22Rv1 (cell line): ENCODE measurements at regions not wholly inside any gene's neighbourhood (a gene's known extent, or its start where the extent isn't known, plus 50 kb on each side); places are given as distances from the start of the nearest gene placed in this dataset.

Source experiments
- H3K27ac ChIP-seq: fragments of 450-650 bp; 2 replicates; pipeline ENCODE4 v1.5.1; 2017
- CTCF ChIP-seq: fragments of 450-650 bp; IDR thresholded peaks from 2 replicates; pipeline ENCODE4 v1.5.1; 2017; ENCODE audit warnings: mild to moderate bottlenecking
- ZFX ChIP-seq: fragments of 450-650 bp; IDR thresholded peaks from 2 replicates; pipeline ENCODE4 v1.6.1; 2017; ENCODE audit warnings: antibody characterized with exemption, borderline replicate concordance

- H3K27ac ChIP-seq = no peak overlapping the region
- no peak for TF ChIP-seq CTCF
- no peak for TF ChIP-seq ZFX
Measured at GRCh38 chr10:107942826-107943225, 778.3 kb upstream of the SORCS1 start.

GRCh38 chr10:107933076-107933475 lies 768.6 kb upstream of the SORCS1 start:
- H3K27ac ChIP-seq = no peak overlapping the region
- no peak for TF ChIP-seq CTCF
- no peak for TF ChIP-seq ZFX

- H3K27ac ChIP-seq = no peak overlapping the region
- TF ChIP-seq ZFX (no peak), CTCF (no peak)
Measured at GRCh38 chr10:107931808-107932207, 767.3 kb upstream of the SORCS1 start.

GRCh38 chr10:107930037-107930436 lies 765.5 kb upstream of the SORCS1 start:
- TF ChIP-seq ZFX (no peak), CTCF (no peak)
- H3K27ac ChIP-seq = no peak overlapping the region

- TF ChIP-seq ZFX (no peak), CTCF (no peak)
- H3K27ac ChIP-seq = no peak overlapping the region
Measured at GRCh38 chr10:107924458-107924857, 760.0 kb upstream of the SORCS1 start.

- TF ChIP-seq ZFX = no peak
- no peak for TF ChIP-seq CTCF
- no peak overlapping the region for H3K27ac ChIP-seq
Measured at GRCh38 chr10:107919626-107920235, 755.2 kb upstream of the SORCS1 start.

- no peak for TF ChIP-seq CTCF
- no peak for TF ChIP-seq ZFX
- H3K27ac ChIP-seq = no peak overlapping the region
Measured at GRCh38 chr10:107918171-107918570, 753.7 kb upstream of the SORCS1 start.
